Loucy (cell line): ENCODE measurements at regions not wholly inside any gene's neighbourhood (a gene's known extent, or its start where the extent isn't known, plus 50 kb on each side); places are given as distances from the start of the nearest gene placed in this dataset.

Experiments used
- CTCF ChIP-seq: fragments of 200-600 bp; sonication (generic); conservative IDR thresholded peaks from 2 replicates; pipeline ENCODE4 v1.5.1; 2014; ENCODE audit warnings: mild to moderate bottlenecking, antibody characterized with exemption, low read length
- EZH2phosphoT487 ChIP-seq: fragments of 200-600 bp; IDR thresholded peaks from 2 replicates; pipeline ENCODE4 v1.6.1; 2018; ENCODE audit warnings: antibody characterized with exemption, mild to moderate bottlenecking, moderate library complexity, borderline replicate concordance

GRCh38 chr17:69678206-69678605 is 263.7 kb downstream of the MAP2K6 start:
- no peak for TF ChIP-seq CTCF
- TF ChIP-seq EZH2phosphoT487, result no peak
